Right renal pelvis (tissue), 4 donors: ENCODE measurements at regions not wholly inside any gene's neighbourhood (a gene's known extent, or its start where the extent isn't known, plus 50 kb on each side); places are given as distances from the start of the nearest gene placed in this dataset.
A peak's percentile ranks its signal among the peaks of the same experiment; 100 is the strongest.
"Not testable (repeated sequence)": the region's sequence is repeated elsewhere in the genome, so short reads cannot be mapped to it uniquely, and the experiment has no call there.

Source experiments
- DNase-seq, 4 donors: peaks; one replicate each; pipeline ENCODE4 v3.0.0-alpha.2; 2013; ENCODE audit warnings: low read depth in 4 of 4, low spot score in 3 of 4, missing footprints in 1 of 4

DNA sequence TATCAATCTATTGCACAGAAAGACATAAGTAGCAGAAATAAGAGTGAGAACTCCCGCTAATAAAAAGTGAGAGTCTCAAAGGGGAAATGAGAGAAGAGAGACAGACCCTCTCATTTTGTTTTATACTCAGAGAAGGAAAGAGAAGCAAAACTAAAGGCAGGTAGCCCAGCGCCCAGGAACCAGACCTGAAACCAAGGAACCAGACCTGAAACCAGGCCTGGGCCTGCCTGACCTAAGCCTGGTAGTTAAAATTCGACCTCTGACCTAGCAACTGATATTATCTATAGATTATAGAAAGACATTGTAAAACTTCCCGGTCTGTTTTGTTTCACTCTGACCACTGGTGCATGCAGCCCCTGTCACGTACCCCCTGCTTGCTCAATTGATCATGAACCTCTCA, 134.5 kb upstream of the SEMA6A start:
- DNase-seq: no peak

GRCh38 chr5:116705121-116705519, 130.5 kb upstream of the SEMA6A start:
- not testable (repeated sequence) for DNase-seq

GRCh38 chr5:116703941-116704340, 129.3 kb upstream of the SEMA6A start:
- no peak for DNase-seq

DNA sequence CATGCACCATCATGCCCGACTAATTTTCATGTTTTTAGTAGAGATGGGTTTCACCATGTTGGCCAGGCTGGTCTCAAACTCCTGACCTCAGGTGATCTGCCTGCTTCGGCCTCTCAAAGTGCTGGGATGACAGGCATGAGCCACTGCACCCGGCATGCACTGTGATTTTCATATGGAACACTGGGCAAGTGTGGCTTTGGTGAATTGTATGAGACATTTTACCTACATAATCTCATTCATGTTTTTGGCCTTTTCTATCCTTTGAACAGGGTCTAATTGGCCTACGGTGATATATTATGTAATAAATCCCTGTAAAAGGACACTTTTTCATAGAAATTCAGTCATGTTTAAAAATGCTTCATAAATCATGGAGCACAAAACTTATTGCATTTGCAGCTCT, 128.7 kb upstream of the SEMA6A start:
- DNase-seq: no peak

DNA sequence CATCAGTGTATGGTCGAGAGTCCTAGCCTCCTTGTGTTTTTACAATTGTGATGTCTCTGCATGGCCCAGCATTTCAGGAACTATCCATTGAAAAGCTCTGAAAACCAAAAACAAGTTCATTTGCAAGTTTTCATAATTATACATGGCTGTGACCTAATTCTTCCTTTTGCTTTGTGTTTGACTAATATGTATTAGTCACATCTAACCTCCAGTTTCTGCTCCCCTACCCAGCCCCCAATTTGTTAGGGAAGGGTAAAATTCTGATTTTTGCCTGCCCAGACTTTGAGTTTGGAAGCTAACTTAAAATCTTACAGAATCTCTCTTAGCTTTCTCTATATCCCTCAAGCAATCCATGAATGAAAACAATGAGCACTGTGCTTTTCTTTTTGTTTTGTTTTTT, 128.2 kb upstream of the SEMA6A start:
- DNase-seq: no peak

DNA sequence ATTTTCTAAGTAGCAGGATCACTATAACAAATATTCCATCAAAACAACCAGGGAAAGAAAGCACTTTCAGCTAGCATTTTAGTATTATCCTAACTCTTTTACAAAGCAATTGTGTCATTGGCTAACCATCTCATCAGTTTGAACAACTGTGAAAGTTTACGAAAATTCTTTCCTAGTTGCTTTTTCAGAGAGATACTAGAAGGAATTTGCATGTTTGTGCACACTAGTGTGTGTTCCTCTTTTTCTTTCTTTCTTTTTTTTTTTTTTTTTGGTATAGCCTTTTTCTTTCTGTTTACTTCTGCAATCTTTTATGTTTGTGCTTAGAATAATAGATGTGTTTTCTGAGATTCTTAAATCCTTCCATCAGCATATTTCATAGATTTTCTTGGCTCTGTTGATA, 124.7 kb upstream of the SEMA6A start:
- no peak for DNase-seq

GRCh38 chr5:116696366-116696765, 121.7 kb upstream of the SEMA6A start:
- DNase-seq: no peak

DNA sequence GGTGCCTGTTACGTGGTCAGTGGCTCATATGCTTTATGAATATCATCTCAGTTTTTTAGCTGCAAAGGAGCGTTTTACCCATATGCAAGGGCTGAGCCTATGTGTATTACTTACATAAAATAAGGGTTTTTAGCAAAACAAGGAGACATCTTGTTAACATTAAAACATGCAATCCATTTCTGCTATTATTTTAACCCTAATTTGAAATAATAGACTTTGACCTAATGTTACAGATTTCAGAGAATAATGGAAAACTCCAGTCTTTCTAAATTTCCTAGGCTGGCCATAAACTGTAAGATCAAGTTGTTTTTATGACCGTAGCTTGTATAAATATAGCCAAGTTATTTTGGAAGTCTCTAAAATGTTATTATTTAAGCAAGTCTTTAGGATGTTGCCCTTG, 121.1 kb upstream of the SEMA6A start:
- peak in 1 of 4 donors; percentile 25 for DNase-seq

DNA sequence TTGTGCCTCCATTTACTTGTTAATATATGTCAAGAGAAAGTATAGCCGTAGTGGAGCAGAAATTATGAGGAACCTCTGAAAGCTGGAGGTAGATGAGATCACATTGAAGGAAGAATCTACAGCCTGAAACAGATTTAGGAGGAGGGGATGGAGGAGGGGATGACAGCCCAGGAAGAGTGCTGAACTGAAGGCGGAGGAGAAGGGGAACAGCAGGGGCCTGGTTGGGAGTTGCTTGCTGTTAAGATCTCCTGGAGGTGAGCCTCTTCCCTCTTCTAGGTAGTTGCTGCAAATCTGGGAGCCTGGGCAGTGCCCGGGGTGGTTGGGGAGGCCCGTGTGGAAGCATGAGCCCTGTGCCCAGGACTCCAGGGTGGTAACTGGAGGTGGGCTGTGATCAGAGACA, 111.8 kb upstream of the SEMA6A start:
- DNase-seq: no peak

GRCh38 chr5:116685931-116686330, 111.3 kb upstream of the SEMA6A start:
- DNase-seq: no peak

GRCh38 chr5:116685069-116685468, 110.4 kb upstream of the SEMA6A start:
- no peak for DNase-seq

DNA sequence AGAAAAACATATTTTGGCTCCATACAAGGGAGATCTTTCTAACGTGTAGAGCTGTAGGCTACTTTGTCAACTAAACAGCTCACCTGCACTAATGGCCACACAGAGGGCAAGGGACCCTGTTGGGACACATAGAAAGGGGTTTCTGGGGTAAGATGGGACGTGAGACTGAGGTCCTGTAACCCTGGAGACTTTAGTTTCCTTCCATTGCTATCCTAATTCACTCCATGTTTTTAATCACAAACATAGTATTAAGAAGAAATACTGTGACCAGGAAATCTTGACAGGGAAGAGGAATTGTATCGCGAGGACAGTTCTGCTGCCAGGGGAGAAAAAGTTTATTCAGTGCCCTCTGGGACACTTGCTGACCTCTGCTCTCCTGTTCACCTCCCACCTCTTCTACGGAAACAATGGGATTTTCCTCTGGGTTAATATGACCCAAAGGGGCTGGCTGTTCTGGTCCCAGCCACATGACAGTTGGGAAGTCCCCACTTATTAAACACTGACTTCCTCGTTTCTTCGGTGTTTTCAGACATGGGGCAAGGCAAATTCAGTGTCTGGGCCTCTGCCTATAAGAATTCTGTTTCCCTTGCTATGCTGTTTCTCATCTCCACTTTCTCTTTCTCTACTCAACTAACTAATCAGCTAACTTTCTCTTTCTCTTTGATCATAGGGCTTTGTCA, 106.9 kb upstream of the SEMA6A start:
- DNase-seq: no peak

DNA sequence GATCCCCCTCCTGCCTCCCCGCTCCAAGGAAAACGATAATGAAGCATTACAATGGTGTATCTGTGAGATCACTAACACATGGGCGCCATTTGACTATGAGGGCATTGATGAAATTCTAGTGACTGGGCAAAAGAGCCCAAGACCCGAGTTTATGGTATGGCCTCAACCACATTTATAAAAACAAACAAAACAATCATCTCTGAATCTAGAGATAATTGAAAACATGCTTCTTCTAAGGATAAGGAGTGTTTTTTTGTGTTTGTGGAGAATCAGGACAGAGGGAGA, 100.9 kb upstream of the SEMA6A start:
- DNase-seq: no peak

DNA sequence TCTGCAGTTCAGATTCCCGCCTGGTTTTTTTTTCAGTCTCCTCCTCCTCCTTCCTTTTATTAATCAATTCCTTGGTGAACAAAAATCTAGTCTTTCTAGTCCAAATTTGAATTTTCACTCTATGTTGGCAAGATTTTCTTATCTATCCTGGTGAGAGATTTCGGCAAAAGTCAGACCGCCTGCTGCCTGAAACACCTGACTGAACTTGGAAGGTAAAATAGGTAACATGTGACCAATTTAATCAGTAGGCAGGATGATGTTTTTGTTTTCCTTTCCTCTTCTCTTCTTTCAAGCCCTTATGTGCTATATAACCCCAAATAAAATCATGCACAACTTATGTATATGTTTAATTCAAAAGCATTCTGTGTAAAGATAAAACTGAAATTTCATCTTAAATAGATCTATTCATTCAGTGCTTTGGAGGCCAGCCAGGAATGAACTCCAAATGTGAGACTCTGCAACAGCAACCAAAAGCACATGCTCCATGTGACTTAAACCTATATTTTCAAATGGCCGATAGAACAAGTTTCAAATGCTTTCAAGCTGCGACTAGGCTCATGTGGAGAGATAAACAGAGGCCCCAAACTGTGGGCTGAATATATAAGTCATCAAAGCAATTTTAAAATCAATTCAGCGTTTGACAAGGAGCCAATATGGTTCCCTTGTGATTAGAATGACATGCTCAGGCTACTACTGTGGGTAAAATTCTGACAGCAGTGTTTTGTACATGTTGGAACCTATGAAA, 100.4 kb upstream of the SEMA6A start:
- no peak for DNase-seq

DNA sequence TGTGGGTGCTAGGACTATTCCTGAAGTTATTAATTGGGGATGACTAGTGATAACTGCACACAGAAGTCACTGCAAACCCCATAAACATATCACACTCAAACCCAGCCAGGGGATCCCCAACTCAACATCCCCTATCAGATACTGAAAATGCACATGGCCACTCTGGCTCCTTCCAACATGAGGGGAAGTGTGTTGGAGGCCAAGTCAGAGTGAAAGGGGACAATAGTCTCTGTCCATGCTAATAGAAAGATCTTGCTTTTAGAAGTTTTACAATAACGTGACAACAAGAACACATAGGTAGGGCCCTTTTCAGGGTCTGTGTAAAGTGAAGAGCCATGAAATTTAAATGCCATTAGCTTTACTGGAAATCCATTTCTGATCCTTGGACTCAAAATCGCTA, 98.8 kb upstream of the SEMA6A start:
- no peak for DNase-seq

DNA sequence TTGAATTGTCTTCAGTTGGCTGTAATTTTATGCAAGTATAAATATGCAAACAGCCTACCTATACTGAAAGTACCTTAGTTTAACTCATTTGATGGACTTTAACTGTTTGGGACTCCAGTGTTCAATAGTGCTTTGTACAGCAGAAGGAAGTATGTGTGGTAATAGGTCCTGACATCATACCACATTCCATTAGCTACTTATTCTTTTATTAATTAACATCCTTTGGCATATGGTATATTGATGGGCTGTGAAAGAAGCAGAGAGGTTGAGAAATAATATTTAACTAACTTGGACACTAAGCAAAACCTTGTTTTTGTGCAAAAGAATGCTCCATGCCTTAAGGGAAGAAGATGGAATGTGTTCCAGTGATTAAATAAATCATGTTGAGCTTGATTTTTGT, 97.6 kb upstream of the SEMA6A start:
- no peak for DNase-seq

- DNase-seq: no peak
These were observed 96.7 kb upstream of the SEMA6A start for GRCh38 chr5:116671211-116671736.

- DNase-seq: no peak
These were observed 94.8 kb upstream of the SEMA6A start for GRCh38 chr5:116669261-116670031.

- DNase-seq: no peak
These were observed 93.8 kb upstream of the SEMA6A start for GRCh38 chr5:116668390-116668789.

GRCh38 chr5:116666901-116667300, 92.3 kb upstream of the SEMA6A start:
- DNase-seq: no peak

GRCh38 chr5:116664988-116665387, 90.4 kb upstream of the SEMA6A start:
- no peak for DNase-seq

DNA sequence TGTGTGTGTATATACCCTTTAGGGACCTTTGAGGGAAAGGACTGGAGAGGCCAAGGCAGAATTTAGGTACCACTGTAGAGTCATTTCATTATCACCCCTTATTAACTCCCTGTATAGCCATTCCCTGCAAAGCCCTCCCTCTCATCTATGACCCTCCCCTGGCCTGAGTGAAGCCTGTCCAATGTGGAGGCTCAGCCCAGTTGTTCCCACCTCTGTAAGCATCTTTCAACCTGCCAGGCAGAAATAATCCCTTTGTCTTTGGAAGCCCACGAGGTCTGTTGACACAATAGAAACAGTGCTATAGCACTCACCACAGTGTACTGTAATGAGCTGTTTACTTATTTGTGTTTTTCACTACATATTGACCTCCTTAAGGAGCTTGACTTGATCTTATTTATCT, 88.5 kb upstream of the SEMA6A start:
- DNase-seq: no peak
